ENCODE measurements at regions not wholly inside any gene's neighbourhood (a gene's known extent, or its start where the extent isn't known, plus 50 kb on each side); places are given as distances from the start of the nearest gene placed in this dataset.

- no peak for TF ChIP-seq NFIC (IDR thresholded peaks at IDR 0.05; ENCODE audit: borderline replicate concordance)
Measured at GRCh38 chr9:86670536-86670935, 276.8 kb downstream of the GAS1 start (continued).

- no peaks in the 10 kb centered on the region for H3K36me3 ChIP-seq (replicated peaks in 1 of 2; ENCODE audit: control insufficient read depth in 1 of 2, insufficient read depth in 2 of 2, low read length in 1 of 2)
- H3K4me1 ChIP-seq (ENCODE audit: control insufficient read depth in 1 of 2, insufficient read depth in 2 of 2, low read depth in 1 of 2, low read length in 1 of 2) = peaks cover under 1 to 6% of the 10 kb centered on the region in 2 experiments; a peak in 1 of 4 replicates
- no peak overlapping the region for H3K9ac ChIP-seq
- no peaks in the 10 kb centered on the region for H3F3A ChIP-seq (replicated peaks; ENCODE audit: insufficient read depth)
- H3K9me3 ChIP-seq = 0 out of 2 replicates have a peak, but pooled peaks cover 8% of the 10 kb centered on the region
- POLR2A ChIA-PET = no interaction called here
- H3K4me3 ChIP-seq (ENCODE audit: low read depth in 2 of 2, low read length in 1 of 2) = no peak overlapping the region
- no peak for DNase-seq
- no peak overlapping the region for H2AFZ ChIP-seq (ENCODE audit: low read depth)
- H3K27ac ChIP-seq (ENCODE audit: low read depth in 2 of 2, low read length in 1 of 2) = no peak overlapping the region
- CTCF ChIA-PET = interaction anchor here (1.0 kb wide), 1 partner anchor 51 kb away, joined by 3 read pairs; no protein-coding TSS in a partner anchor
- H4K20me1 ChIP-seq (ENCODE audit: insufficient read depth) = no peaks in the 10 kb centered on the region
- 69% methylated on average over 3 of the region's 3 CpGs for WGBS (ENCODE audit: low lambda C conversion rate)
- TF ChIP-seq PBX3 (IDR thresholded peaks at IDR 0.05) = no peak
- TF ChIP-seq USF1 (IDR thresholded peaks at IDR 0.05; ENCODE audit: borderline replicate concordance, low read depth) = no peak
- TF ChIP-seq ZBTB33 (IDR thresholded peaks at IDR 0.05; ENCODE audit: borderline replicate concordance, low read depth) = no peak
- TF ChIP-seq GABPA (IDR thresholded peaks at IDR 0.05; ENCODE audit: low read depth) = no peak
- TF ChIP-seq SIN3A (IDR thresholded peaks at IDR 0.05; ENCODE audit: borderline replicate concordance, low read depth, low read length) = no peak
- TF ChIP-seq MAX (IDR thresholded peaks at IDR 0.05; ENCODE audit: low read depth) = no peak
- TF ChIP-seq NFIC (IDR thresholded peaks at IDR 0.05; ENCODE audit: borderline replicate concordance) = no peak
- no peak for TF ChIP-seq USF2 (IDR thresholded peaks at IDR 0.05; ENCODE audit: borderline replicate concordance, low read depth, low read length)
- no peak for TF ChIP-seq TEAD4 (IDR thresholded peaks at IDR 0.05; ENCODE audit: borderline replicate concordance, insufficient read depth)
- TF ChIP-seq YY1 (IDR thresholded peaks at IDR 0.05; ENCODE audit: low read depth) = no peak
- TF ChIP-seq IRF3 (IDR thresholded peaks at IDR 0.05; ENCODE audit: low read depth, low read length) = no peak
- TF ChIP-seq MXI1 (IDR thresholded peaks at IDR 0.05; ENCODE audit: low read depth, low read length) = no peak
- no peak for TF ChIP-seq FOSL2 (IDR thresholded peaks at IDR 0.05; ENCODE audit: borderline replicate concordance, low read depth)
- no peak for TF ChIP-seq FOXJ3 (CRISPR knock-in tag; IDR thresholded peaks at IDR 0.05)
- no peak for TF ChIP-seq REST (IDR thresholded peaks at IDR 0.05; ENCODE audit: low read depth, low read length)
- TF ChIP-seq JUND (IDR thresholded peaks at IDR 0.05) = no peak
- no peak for TF ChIP-seq CTCF (IDR thresholded peaks at IDR 0.05)
- no peak for TF ChIP-seq TCF12 (IDR thresholded peaks at IDR 0.05)
- no peak for TF ChIP-seq EP300 (IDR thresholded peaks at IDR 0.05; ENCODE audit: borderline replicate concordance in 1 of 2, low read depth in 1 of 2, low read length in 1 of 2)
- no peak overlapping the region for H3K4me2 ChIP-seq
- no peaks in the 10 kb centered on the region for H3K27me3 ChIP-seq (ENCODE audit: insufficient read depth)
- no peaks in the 10 kb centered on the region for H3K9me2 ChIP-seq
- no peaks in the 10 kb centered on the region for H3K79me2 ChIP-seq (ENCODE audit: insufficient read depth)
Measured at GRCh38 chr9:86670076-86670475, 277.2 kb downstream of the GAS1 start.

Measured in SK-N-SH (cell line).